KMS-11 (cell line): ENCODE measurements at regions not wholly inside any gene's neighbourhood (a gene's known extent, or its start where the extent isn't known, plus 50 kb on each side); places are given as distances from the start of the nearest gene placed in this dataset.

ENCODE experiments used
- H2AFZ ChIP-seq: fragments of 200-600 bp; sonication (generic); 2 replicates; pipeline ENCODE4 v1.6.1; 2016; ENCODE audit warnings: antibody characterized with exemption, mixed run types, low read depth
- H3K27ac ChIP-seq: fragments of 200-600 bp; sonication (generic); 2 replicates; pipeline ENCODE4 v1.6.1; 2016; ENCODE audit warnings: mild to moderate bottlenecking, mixed run types
- H3K27me3 ChIP-seq: fragments of 200-600 bp; sonication (generic); 2 replicates; pipeline ENCODE4 v1.6.1; 2017; ENCODE audit warnings: mild to moderate bottlenecking, low read depth, mixed run types, moderate library complexity; ENCODE audit not compliant: insufficient read depth
- H3K36me3 ChIP-seq: fragments of 200-600 bp; sonication (generic); 2 replicates; pipeline ENCODE4 v1.6.1; 2017; ENCODE audit warnings: mild to moderate bottlenecking, mixed run types; ENCODE audit not compliant: insufficient read depth
- H3K4me1 ChIP-seq: fragments of 200-600 bp; sonication (generic); 2 replicates; pipeline ENCODE4 v1.6.1; 2016; ENCODE audit warnings: mild to moderate bottlenecking, low read depth, mixed run types; ENCODE audit not compliant: poor library complexity, severe bottlenecking
- H3K4me2 ChIP-seq: fragments of 200-600 bp; sonication (generic); 2 replicates; pipeline ENCODE4 v1.7.0; 2016; ENCODE audit warnings: mild to moderate bottlenecking, mixed run types
- H3K4me3 ChIP-seq: fragments of 200-600 bp; sonication (generic); IDR thresholded peaks from 2 replicates; pipeline ENCODE4 v1.6.1; 2017; ENCODE audit warnings: low read depth, low read length, mixed read lengths; ENCODE audit not compliant: insufficient read depth
- H3K79me2 ChIP-seq: fragments of 200-600 bp; sonication (generic); 2 replicates; pipeline ENCODE4 v1.6.1; 2016; ENCODE audit warnings: low read depth, mixed run types; ENCODE audit not compliant: insufficient read depth
- H3K9ac ChIP-seq: fragments of 200-600 bp; sonication (generic); 2 replicates; pipeline ENCODE4 v1.6.1; 2016; ENCODE audit warnings: mild to moderate bottlenecking, mixed run types
- H4K20me1 ChIP-seq: fragments of 200-600 bp; sonication (generic); 2 replicates; pipeline ENCODE4 v1.6.1; 2016; ENCODE audit warnings: mild to moderate bottlenecking, mixed run types; ENCODE audit not compliant: insufficient read depth
- CTCF ChIP-seq: fragments of 200-600 bp; sonication (generic); conservative IDR thresholded peaks from 2 replicates; pipeline ENCODE4 v1.6.1; 2017; ENCODE audit warnings: low read depth, mild to moderate bottlenecking, antibody characterized with exemption, low read length, moderate library complexity, mixed read lengths

GRCh38 chr18:70870292-70870691, 581.4 kb downstream of the SOCS6 start:
- no peaks in the 10 kb centered on the region for H3K27me3 ChIP-seq
- no peaks in the 10 kb centered on the region for H3K36me3 ChIP-seq
- no peak overlapping the region for H3K4me2 ChIP-seq
- no peaks in the 10 kb centered on the region for H3K4me1 ChIP-seq
- H3K79me2 ChIP-seq, result no peaks in the 10 kb centered on the region
- no peak overlapping the region for H3K9ac ChIP-seq
- no peak overlapping the region for H3K27ac ChIP-seq
- no peak overlapping the region for H3K4me3 ChIP-seq
- no peak overlapping the region for H2AFZ ChIP-seq
- no peaks in the 10 kb centered on the region for H4K20me1 ChIP-seq
- TF ChIP-seq CTCF, result no peak

- Histone ChIP-seq H3K9ac (no peak overlapping the region), H3K4me1 (no peaks in the 10 kb centered on the region), H3K27ac (no peak overlapping the region), H3K4me2 (no peak overlapping the region), H2AFZ (no peak overlapping the region), H4K20me1 (no peaks in the 10 kb centered on the region), H3K4me3 (no peak overlapping the region), H3K27me3 (no peaks in the 10 kb centered on the region), H3K79me2 (no peaks in the 10 kb centered on the region), H3K36me3 (no peaks in the 10 kb centered on the region)
- no peak for TF ChIP-seq CTCF
These were observed 559.5 kb downstream of the SOCS6 start for GRCh38 chr18:70848329-70848728.

GRCh38 chr18:70840649-70841048, 551.8 kb downstream of the SOCS6 start:
- H3K27ac ChIP-seq, result no peak overlapping the region
- no peak for TF ChIP-seq CTCF
- H2AFZ ChIP-seq, result no peak overlapping the region
- no peaks in the 10 kb centered on the region for H3K79me2 ChIP-seq
- H4K20me1 ChIP-seq, result no peaks in the 10 kb centered on the region
- H3K4me1 ChIP-seq, result no peaks in the 10 kb centered on the region
- no peak overlapping the region for H3K4me3 ChIP-seq
- no peak overlapping the region for H3K9ac ChIP-seq
- H3K36me3 ChIP-seq, result no peaks in the 10 kb centered on the region
- no peaks in the 10 kb centered on the region for H3K27me3 ChIP-seq
- H3K4me2 ChIP-seq, result no peak overlapping the region

GRCh38 chr18:70827632-70828031, 538.8 kb downstream of the SOCS6 start:
- no peaks in the 10 kb centered on the region for H4K20me1 ChIP-seq
- no peaks in the 10 kb centered on the region for H3K27me3 ChIP-seq
- H3K27ac ChIP-seq, result no peak overlapping the region
- H3K4me2 ChIP-seq, result no peak overlapping the region
- H2AFZ ChIP-seq, result no peak overlapping the region
- H3K4me1 ChIP-seq, result no peaks in the 10 kb centered on the region
- no peak overlapping the region for H3K9ac ChIP-seq
- no peak overlapping the region for H3K4me3 ChIP-seq
- H3K36me3 ChIP-seq, result no peaks in the 10 kb centered on the region
- no peak for TF ChIP-seq CTCF
- H3K79me2 ChIP-seq, result no peaks in the 10 kb centered on the region

- Histone ChIP-seq H4K20me1 (no peaks in the 10 kb centered on the region), H3K9ac (no peak overlapping the region), H3K27ac (no peak overlapping the region), H3K4me1 (no peaks in the 10 kb centered on the region), H3K27me3 (no peaks in the 10 kb centered on the region), H3K4me2 (no peak overlapping the region), H3K79me2 (no peaks in the 10 kb centered on the region), H2AFZ (no peak overlapping the region), H3K36me3 (no peaks in the 10 kb centered on the region), H3K4me3 (no peak overlapping the region)
- no peak for TF ChIP-seq CTCF
These were observed 537.7 kb downstream of the SOCS6 start for GRCh38 chr18:70826571-70826970.
